M059J (cell line): ENCODE measurements at regions not wholly inside any gene's neighbourhood (a gene's known extent, or its start where the extent isn't known, plus 50 kb on each side); places are given as distances from the start of the nearest gene placed in this dataset.
A peak's percentile ranks its signal among the peaks of the same experiment; 100 is the strongest.

Source experiments
- DNase-seq: peaks from one replicate; pipeline ENCODE4 v3.0.0-alpha.2; 2012; ENCODE audit warnings: low read depth

DNA sequence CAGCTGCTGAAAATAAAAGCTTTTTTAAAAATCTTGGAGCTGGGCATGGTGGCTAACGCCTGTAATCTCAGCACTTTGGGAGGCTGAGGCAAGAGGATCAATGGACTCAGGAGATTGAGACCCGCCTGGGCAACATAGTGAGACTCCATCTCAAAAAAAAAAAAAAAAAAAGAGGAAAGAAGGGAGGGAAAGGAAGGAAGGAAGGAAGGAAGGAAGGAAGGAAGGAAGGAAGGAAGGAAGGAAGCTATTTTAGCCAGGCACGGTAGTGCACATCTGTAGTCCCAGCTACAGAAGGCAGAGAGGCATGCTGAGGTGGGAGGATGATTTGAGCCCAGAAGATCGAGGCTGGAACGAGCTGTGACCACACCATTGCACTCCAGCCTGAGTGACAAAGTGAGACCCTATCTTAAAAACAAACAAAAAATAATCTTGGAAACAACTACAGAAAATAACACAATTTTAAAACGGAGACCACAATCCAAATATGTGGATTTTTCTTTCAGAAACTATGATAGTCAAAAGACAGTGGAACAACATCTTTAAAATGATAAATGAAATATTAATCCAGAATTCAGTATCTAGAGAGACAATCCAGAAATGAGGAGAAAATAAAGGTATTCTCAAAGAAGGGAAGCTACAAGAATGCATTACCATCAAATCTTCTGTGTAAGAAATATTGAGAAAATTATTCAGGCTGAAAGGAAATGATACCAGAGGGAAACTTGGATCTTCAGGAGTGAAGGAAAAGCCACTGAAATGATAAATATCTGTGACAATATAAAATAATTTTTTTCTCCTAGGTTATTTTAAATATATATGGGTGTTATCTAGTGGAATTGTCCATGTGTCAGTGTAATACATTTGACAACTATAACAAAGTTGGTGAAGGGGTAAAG, 182.0 kb downstream of the GPX5 start:
- no peak for DNase-seq

DNA sequence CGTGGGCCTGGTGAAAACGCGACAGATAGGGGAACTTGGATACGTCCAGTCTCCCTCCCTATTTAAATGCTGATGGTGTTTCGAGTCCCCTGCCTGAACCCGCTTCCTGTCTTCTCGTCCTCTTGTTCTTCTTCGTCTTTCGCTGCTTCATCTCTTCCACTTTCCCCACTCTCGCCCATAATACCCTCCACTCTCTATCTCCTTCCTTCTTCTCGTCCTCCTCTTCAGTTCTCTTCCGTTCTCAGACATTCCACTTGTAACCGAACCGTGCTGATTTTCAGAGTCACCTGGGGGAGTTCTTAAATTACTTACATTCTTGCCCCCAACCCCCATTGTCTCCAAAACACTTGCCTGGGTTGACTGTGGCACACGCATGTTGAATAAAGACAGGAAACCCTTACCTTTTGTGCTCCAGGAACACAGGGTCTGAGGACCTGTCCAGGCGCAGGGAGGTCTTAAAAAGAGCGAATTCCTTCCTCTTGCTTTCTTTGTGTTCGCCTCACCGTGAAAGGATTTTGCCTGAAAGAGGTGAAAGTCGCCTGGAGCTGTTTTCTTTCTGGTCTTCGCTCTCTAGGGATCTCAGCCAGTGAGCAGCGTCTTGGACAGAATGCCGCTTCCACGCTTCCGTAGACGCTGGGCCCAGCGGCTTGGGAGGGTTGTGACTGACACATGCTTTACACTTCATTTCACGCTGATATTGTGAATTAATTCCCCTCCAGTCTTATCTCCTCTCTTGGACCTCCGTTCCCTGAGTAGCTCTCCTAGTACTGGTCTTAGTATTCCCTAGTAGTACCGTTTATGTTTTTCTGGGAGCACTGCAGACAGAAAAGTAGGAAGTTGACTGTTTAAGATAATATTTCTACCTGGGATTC, 184.0 kb downstream of the GPX5 start:
- peak; percentile 55 for DNase-seq

DNA sequence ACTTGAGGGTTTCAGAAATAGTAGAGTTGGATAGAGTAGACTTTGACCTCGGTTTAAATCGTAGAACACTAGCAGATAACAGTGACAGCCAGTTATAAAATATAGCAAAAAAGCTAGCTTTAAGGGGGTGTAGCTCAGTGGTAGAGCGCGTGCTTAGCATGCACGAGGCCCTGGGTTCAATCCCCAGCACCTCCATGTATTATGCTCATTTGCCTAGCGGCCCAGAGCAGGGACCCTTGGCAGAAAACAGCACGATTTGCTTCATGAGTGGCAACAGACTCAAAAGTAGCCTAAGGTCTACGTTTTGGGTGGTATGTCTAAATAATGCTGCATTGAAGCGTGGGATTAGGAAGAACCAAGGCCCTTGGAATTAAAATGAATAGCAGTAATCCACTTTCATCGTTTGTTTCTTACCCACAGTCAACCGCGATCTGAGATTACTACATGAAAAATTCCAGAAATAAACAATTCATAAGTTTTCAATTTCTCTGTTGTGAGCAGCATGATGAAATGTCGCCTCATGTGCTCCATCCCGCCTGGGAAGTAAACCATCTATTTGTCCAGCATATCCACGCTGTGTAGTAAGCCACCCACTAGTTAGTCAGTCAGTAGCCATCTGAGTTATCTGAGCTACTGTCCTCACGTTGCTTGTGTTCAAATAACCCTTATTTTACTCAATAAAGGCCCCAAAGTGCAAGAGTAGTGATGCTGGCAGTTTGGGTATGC, 184.9 kb downstream of the GPX5 start:
- DNase-seq: peak; percentile 78

DNA sequence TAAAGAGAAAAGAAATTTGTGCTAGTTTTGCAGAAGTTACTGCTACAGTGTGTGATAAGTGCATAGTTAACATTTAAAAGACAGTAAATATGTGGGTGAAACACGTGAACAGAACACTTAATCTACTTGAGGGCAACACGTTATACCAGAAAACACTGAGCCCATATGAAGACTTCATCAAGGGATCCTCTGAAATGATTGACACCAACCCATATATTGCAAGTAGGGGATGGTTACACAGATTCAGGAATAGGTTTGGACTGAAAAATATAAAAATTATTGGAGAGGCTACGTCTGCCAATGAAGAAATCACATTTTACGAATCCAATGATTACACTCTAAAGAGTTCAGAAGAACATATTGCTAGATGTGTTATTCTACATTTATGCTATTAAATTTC, 185.6 kb downstream of the GPX5 start:
- DNase-seq: no peak

DNA sequence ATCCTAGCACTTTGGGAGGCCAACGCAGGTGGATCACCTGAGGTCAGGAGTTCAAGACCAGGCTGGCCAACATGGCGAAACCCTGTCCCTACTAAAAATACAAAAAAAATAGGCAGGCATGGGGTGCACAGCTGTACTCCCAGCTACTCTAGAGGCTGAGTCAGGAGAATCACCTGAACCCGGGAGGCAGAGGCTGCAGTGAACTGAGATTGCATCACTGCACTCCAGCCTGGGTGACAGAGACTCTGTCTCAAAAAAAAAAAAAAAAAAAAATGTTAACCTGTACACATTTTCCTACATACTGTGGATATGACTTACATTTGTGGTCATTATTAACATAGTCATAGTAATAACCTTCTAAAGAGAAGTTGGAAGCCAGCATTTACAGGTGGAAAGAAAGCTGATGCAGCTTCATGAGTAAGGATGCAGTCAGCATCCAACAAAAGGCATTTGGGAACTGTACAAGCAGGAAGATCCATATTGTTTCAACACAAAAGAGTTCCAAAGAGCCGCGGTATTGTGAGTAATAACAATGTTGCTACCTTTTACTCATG, 186.2 kb downstream of the GPX5 start:
- peak; percentile 47 for DNase-seq

DNA sequence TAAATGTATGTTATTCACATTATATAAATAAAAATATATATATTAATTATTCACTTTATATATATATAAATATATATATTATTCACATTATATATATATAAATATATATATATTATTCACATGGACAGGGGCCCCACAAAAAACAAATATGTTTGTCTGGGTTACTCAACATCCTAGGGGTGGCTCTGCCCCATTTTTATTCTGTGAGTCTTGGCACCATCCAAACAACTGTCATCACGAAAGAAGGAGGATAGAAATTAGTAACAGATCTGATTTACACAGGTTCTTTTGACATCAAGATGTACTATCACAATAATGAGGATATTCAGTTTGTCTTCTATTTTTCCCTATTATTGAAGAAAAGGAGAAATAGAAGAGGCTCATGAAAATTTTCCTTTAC, 187.3 kb downstream of the GPX5 start:
- DNase-seq: no peak

DNA sequence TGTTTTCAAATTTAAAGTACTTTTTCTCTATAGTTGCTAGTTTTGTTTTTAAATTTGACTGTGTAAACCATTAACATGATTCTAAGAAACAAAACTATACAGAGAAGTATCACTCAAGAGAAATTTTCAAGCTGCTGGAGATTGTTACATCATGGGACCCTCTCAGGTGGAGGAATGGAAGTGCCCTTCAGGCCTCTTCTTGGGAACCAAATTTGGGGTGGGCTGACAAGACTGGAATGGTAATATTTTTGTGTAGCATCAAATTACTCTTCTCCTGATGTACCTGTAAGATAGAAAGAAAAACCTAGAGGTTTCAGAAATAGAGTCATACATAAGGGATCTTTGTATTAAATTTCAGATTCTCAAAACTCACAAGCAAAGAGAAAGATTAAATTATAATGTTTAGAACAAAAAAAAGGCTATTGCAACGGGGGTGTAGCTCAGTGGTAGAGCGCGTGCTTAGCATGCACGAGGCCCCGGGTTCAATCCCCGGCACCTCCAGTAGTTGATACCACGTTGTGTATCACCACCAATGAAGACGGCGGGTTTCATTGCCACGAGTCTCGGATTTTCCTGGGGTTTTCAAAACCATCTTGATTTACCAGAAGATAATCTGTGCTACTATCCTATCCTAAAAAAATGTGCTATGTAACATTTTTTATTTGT, 193.7 kb downstream of the GPX5 start:
- DNase-seq: peak; percentile 71

DNA sequence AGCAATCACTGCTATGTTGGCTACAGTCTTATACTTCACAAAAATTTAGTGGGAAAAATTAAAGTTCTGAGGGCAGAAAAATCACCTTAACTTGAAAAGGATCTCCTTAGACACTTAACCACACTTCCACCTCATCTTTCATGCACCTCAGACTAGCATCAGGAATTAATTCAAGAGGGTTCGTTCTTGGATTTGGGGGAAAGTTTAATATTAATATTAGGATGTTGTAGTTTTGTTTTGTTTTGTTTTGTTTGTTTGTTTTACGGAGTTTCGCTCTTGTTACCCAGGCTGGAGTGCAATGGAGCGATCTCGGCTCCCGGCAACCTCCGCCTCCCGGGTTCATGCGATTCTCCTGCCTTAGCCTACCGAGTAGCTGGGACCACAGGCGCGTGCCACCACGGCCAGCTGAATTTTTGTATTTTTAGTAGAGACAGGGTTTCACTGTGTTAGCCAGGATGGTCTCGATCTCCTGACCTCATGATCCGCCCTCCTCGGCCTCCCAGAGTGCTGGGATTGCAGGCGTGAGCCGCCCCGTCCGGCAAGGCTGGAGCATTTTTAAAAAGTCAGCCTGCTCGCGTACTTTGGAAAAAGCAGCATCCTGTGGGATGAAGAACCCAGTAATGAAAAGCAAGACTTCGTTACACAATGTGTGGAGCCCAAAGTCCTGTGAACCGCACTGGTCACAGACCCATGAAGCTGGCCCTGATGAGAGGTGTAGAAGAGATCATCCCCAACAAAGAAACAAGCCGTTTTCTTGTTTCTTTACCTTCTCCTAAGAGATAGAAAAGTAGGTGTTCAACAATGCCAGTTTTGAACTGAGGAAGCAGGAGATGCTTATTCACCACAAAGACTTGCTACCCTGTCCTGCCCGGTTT, 194.9 kb downstream of the GPX5 start:
- no peak for DNase-seq

DNA sequence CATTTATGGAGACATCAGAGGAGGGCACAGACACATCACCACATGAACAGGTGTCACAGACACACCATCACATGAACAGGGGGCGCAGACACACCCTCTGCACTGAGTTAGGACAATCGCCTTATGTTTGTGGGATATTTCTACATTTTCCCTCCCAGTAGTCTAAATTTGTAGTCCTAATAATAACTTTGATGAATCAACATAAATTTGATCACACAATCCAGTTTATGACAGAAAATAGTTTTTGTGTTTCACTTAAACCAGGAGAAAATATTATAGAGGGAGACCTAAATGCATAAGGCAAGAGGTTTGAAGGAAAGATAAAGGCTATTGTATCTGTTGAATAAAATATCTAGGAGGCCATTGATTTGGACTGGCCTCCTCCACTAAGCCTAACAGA, 195.7 kb downstream of the GPX5 start:
- DNase-seq: no peak

DNA sequence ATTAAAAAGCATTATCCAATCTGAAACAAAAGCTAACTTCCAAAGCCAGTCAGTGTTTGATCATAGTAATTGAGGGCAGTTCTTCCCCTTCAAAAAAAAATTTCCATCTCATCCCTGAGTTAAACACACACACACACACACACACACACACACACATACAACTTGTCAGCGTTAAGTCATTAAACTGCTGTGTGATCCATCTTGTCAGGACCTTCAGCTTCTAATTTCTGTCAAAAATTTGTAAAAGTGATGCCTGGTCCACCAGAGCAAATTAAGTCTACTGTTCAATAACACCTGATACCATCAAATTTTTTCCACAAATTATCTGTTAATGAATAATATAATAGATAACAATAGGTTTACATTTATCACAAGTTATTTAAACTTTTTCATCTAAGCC, 198.7 kb downstream of the GPX5 start:
- DNase-seq: no peak

DNA sequence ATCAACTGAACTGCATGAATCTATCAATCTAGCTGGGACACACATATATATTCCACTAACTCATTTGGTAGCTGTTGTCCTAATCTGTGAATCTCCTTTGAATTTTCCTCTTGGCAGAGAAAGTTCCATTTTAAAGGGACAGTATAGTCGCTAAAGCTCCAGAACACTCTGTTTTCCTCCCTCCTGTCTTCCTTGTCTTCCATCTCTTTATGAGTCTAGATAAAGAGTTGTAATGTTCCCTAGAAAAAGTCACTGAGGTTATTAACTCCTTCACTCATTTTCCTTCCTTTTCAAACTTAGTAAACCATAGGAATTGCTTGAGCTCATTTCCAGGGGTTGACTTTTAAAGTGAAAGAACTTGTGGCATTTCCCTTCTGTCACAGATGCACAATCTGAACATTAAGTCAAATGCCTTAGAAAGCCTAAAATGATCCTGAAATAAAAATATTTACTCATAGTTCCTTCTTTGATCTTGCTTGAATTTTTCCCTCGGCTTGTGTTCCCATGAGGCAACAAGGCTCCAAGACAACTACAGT, 198.4 kb downstream of the TRIM27 start:
- DNase-seq: no peak

DNA sequence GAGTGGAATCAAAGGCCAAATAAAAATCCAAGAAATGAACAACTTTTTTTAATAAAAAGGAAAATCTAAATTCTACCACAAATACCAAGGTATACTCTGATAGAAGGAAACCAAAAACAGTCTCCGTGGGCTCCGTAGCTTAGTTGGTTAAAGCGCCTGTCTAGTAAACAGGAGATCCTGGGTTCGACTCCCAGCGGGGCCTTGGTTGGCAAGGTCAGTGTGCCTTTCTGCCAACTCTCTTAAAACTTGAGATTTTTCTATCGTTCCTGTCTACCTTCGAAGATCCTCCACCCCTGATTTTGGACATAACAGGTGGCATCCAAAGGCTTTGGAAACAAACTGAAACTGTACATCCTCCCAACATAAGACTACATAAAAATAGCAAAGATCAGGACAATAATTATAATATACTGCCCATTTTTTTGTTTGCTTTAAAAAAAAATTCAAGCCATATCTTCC, 197.9 kb downstream of the TRIM27 start:
- peak; percentile 78 for DNase-seq

DNA sequence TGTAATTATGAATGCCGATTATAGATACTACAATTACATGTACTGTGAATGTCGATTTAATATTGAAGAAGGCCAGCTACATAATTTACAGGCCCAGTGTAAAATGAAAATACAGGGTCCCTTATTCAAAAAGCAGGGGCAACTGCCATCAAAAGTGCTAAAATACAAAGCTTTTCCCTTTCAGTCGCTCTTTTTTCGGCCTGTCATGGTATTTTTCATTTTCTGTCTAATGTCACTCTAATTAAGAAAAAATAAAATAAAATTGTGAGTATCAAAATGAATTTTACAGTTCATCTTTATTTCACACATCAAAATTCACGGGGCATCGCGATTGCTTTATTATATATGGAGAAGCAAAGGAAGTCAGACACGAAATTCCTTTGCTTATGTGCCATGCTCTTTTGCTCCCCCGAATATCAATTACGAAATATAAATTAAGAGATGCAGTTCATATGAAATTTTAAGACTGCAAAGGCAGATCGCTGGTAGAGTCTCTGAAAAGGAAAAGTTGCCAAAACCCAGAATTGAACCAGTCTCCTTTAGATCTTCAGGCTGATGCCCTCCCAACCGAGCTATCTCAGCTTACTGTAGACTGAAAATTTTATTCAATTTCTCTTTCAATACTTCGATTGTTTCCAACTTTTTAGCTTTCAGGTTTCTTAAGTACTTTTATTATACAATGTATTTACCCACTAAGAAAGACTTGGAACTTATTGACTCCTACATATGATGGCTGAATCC, 197.0 kb downstream of the TRIM27 start:
- DNase-seq: no peak

DNA sequence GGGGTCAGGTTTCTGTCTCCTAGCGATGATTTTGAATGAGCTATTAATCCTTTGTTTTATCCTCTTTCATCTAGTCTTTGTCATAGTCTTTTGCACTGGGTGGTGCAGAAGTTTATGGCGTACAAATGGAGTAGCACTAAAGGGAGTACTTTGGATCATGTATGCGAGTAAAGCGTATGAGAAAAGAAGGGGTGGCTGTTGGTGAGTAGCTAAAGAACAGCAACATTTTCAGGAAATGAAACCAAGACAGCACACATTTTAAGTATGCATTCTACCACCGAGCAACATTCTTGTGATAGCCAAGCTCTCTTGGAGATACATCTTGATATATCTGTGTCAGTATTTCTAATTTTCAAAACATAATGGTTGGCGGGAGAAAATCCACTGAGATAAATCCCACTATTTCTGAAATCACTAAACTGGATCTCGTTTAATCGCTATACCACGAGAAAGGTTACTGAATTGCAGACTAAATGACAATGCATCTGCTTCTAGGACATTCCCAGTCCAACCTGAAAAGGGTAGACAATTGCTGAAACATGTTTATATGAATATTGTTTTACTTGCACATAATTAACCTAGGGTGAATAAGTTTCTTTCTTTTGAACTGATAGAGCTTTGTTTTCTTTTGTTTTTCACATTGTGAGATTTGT, 196.1 kb downstream of the TRIM27 start:
- DNase-seq: no peak

DNA sequence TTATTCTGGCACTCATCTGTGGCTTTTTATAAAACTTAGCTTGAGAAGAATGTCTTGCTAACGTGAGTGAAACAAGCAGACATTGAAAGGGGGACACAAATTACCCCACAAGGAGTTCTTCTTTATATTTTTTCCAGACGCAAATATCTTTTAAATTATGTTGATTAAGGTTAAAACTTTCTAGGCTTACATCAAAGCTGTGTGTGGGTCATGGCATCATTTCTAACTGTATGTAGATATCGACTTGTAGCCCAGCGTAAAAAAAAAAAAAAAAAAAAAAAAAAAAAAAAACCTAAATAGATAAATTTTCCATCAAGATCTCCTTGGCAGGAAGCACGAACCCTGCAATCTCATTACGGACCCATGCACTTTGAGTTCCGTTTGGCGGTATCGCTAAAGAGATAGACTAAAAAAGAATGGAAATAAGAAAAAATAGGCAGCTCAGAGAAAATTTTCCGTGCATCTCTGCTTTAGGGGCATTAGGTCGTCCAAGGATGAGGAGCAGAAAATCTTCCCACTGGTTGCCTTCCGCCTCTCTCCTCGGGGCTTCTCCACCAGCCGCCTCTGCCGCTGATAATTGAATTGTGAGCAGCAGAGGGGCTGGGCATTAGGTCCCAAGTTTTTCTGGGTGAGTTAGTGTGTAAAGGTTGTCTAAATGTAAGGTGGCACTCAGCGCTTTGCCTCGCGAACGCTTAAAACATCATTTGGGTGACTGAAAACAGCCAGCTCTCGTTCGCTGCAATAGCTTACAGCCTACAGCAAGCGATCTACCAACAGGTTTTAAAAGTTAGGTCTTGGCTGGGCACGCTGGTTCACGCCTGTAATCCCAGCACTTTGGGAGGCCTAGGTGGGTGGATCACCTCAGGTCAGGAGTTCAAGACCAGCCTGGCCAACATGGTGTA, 194.0 kb downstream of the TRIM27 start:
- DNase-seq: no peak

DNA sequence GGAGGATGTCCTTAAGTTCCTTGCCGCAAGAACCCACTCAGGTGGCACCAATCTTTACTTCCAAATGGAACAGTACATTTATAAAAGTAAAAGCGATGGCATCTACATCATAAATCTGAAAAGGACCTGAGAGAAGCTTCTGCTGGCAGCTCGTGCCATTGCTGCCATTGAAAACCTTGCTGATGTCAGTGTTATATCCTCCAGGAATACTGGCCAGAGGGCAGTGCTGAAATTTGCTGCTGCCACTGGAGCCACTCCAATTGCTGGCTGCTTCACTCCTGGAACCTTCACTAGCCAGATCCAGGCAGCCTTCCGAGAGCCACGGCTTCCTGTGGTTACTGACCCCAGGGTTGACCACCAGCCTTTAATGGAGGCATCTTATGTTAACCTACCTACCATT, 191.7 kb downstream of the TRIM27 start:
- DNase-seq: peak; percentile 19

DNA sequence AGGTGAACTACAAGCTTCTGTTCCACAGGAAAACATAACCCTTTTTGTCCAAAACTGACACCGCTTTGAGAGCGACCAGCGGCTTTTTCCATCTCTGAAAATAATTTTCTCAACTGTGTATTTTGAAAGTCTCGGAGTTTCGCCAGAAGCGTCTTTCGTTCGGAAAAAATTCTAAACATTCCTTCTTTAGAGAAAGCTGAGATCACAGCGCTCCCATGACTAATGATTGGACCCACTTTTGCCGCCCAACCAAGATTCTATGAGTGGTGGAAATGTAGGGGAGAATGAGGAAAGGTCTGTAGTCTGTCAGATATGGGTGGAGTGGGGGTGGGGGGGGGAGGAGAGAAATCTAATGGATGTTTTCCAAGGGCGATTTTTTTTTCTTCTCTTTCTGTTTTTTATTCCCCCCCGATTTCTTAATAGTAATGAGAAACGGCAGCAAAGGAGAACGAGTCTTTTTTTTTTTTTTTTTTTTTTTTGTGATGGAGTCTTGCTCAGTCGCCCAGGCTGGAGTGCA, 189.3 kb downstream of the TRIM27 start:
- no peak for DNase-seq
